GM21717 (cell line): ENCODE measurements at regions not wholly inside any gene's neighbourhood (a gene's known extent, or its start where the extent isn't known, plus 50 kb on each side); places are given as distances from the start of the nearest gene placed in this dataset.

Source experiments
- ATAC-seq: cut with Tn5 transposase; IDR thresholded peaks from one replicate; pipeline ENCODE4 v1.9.1; 2021; ENCODE audit warnings: mild to moderate bottlenecking, moderate library complexity; ENCODE audit not compliant: unreplicated experiment

- ATAC-seq: no peak
Observed at GRCh38 chrX:69307756-69308155, 142.5 kb upstream of the PJA1 start.

GRCh38 chrX:69307029-69307428 lies 141.8 kb upstream of the PJA1 start:
- ATAC-seq: no peak

- no peak for ATAC-seq
Observed at GRCh38 chrX:69306063-69306404, 140.8 kb upstream of the PJA1 start.

- no peak for ATAC-seq
Observed at GRCh38 chrX:69305333-69306062, 140.2 kb upstream of the PJA1 start.

- ATAC-seq: no peak
Observed at GRCh38 chrX:69303231-69303630, 138.0 kb upstream of the PJA1 start.

- ATAC-seq: no peak
Observed at GRCh38 chrX:69299951-69300714, 134.9 kb upstream of the PJA1 start.

GRCh38 chrX:69299285-69299684 lies 134.0 kb upstream of the PJA1 start:
- no peak for ATAC-seq

GRCh38 chrX:69298466-69299140 lies 133.3 kb upstream of the PJA1 start:
- no peak for ATAC-seq

GRCh38 chrX:69297506-69297905 lies 132.3 kb upstream of the PJA1 start:
- no peak for ATAC-seq

- no peak for ATAC-seq
Observed at GRCh38 chrX:69293776-69294601, 128.7 kb upstream of the PJA1 start.

- no peak for ATAC-seq
Observed at GRCh38 chrX:69291116-69291515, 125.9 kb upstream of the PJA1 start.

GRCh38 chrX:69290292-69290691 lies 125.0 kb upstream of the PJA1 start:
- ATAC-seq: no peak

- ATAC-seq: no peak
Observed at GRCh38 chrX:69289793-69290123, 124.5 kb upstream of the PJA1 start.

- ATAC-seq: no peak
Observed at GRCh38 chrX:69289046-69289792, 124.0 kb upstream of the PJA1 start.

- ATAC-seq: no peak
Observed at GRCh38 chrX:69287095-69287494, 121.8 kb upstream of the PJA1 start.

- ATAC-seq: no peak
Observed at GRCh38 chrX:69286565-69286906, 121.3 kb upstream of the PJA1 start.

GRCh38 chrX:69285881-69286564 lies 120.8 kb upstream of the PJA1 start:
- ATAC-seq: no peak

GRCh38 chrX:69285401-69285877 lies 120.2 kb upstream of the PJA1 start:
- ATAC-seq: no peak

GRCh38 chrX:69284491-69284890 lies 119.2 kb upstream of the PJA1 start:
- no peak for ATAC-seq
